ENCODE measurements at regions not wholly inside any gene's neighbourhood (a gene's known extent, or its start where the extent isn't known, plus 50 kb on each side); places are given as distances from the start of the nearest gene placed in this dataset.

DNA sequence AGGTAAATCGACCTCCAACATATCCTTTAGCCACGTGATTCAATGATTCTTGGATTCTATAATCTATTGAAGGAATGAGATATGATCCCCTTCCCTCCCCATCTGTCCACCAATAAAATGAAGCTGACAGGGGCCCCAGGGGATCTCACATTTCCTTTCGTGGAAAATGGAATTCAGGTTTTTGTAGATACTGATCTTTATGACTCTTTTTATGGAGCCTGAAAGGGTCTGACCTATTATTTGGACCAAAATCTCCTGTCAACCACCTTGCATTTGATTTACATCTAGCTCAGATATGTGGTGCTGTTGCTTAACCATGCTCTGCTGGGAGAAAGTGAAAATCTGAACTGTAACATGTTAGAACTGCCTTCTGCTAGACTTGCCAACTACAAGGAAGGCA lies 234.0 kb upstream of the CXCL12 start:
- DNase-seq (ENCODE audit: extremely low read depth, low read depth) = no peak
- TF ChIP-seq, protein P1, sequence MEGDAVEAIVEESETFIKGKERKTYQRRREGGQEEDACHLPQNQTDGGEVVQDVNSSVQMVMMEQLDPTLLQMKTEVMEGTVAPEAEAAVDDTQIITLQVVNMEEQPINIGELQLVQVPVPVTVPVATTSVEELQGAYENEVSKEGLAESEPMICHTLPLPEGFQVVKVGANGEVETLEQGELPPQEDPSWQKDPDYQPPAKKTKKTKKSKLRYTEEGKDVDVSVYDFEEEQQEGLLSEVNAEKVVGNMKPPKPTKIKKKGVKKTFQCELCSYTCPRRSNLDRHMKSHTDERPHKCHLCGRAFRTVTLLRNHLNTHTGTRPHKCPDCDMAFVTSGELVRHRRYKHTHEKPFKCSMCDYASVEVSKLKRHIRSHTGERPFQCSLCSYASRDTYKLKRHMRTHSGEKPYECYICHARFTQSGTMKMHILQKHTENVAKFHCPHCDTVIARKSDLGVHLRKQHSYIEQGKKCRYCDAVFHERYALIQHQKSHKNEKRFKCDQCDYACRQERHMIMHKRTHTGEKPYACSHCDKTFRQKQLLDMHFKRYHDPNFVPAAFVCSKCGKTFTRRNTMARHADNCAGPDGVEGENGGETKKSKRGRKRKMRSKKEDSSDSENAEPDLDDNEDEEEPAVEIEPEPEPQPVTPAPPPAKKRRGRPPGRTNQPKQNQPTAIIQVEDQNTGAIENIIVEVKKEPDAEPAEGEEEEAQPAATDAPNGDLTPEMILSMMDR (IDR thresholded peaks at IDR 0.05; ENCODE audit: low read depth, low read length) = no peak

DNA sequence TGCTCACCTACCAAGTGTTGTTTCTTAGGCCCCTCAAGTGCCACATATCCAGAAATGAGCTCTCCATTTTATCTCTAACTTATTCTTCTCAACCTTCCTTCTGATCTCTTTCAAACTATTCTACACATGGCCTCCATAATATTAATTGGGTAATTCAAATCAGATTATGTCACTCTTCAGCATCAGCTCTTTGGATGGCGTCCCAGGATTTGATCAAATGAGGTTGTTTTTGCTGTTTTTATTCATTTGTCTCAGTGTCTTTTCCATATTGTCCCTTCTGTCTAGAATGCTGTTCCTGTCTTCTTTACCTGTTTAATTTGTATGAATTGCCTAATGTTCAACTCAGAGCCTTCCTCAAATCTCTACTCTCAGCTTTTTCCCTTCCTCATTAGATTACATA lies 234.6 kb upstream of the CXCL12 start:
- DNase-seq (ENCODE audit: extremely low read depth, low read depth) = no peak
- TF ChIP-seq, protein P1 (IDR thresholded peaks at IDR 0.05; ENCODE audit: low read depth, low read length) = no peak

DNA sequence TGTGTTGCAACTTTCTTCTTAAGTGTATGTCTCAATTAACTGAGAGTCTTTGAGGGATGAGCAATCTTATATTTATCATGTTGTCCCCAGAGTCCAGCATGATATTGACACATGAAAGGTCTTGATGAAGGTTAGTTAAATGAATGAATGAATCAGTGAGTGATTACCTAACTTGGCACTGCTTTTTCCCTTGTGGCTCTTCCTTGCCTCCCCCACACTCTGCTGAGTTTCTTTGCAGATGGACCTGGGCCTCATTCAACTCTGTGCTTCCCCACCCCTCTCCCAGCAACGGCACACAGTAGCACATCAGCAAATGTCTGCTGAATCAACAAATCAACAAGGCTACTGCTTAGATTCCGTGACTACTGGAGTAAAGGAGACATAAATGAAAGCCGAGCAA lies 235.1 kb upstream of the CXCL12 start:
- TF ChIP-seq, protein P1 (IDR thresholded peaks at IDR 0.05; ENCODE audit: low read depth, low read length) = no peak
- DNase-seq (ENCODE audit: extremely low read depth, low read depth) = no peak

DNA sequence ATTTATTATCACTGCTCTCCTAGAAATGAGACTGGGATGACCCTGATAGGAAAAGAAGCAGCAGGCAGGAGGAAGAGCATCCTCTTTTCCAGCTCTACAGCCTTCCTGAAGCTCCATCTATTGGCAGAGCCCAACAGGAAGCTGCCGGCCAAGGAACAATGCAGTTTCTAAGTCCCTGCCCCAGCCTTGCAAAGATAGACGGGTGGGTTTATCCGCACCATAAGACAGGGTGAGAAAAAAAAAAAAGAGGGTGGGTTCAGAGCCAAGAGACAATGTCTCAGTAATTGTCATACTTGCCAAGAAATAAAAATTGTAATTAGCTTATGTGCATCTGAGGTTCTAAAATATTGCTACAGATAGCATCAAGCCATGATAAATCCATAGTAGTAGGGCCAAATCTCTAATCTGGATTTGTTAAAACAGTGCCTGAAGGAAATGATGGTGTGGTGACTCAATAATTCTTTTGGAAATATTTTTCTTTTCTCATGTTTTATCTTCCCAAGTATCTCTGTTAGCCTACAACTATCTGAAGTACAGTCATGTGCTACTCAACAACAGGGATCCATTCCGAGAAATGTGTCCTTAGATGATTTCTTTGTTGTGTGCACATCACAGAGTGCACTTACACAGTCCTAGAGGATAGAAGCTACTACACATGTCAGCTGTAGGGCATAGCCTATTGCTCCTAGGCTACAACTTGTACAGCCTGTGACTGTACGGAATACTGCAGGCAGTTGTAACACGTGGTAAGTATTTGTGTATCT lies 242.9 kb upstream of the CXCL12 start:
- TF ChIP-seq, protein P1 (IDR thresholded peaks at IDR 0.05; ENCODE audit: low read depth, low read length) = peak; percentile 16
- peak; percentile 57 for DNase-seq (ENCODE audit: extremely low read depth, low read depth)

DNA sequence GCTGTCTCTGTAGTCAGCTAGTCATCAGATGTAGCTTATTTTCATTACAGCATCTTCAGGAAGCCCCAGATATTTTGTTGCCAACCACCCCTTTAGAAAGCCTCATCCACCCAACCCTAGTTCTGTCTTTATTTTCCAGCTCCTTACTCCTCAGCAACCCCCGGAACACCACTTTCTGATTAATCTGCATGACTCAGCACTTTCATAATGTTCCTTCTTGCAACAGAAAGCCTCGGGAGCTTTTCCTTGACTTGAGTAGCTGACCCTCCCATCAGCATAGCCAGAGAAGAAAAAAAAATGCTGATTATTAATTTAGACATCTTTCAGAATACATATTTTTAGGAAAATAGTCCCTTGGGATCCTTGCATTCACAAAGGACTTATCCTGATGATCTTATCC lies 244.0 kb upstream of the CXCL12 start:
- DNase-seq (ENCODE audit: extremely low read depth, low read depth) = peak; percentile 89
- TF ChIP-seq, protein P1 (IDR thresholded peaks at IDR 0.05; ENCODE audit: low read depth, low read length) = no peak

DNA sequence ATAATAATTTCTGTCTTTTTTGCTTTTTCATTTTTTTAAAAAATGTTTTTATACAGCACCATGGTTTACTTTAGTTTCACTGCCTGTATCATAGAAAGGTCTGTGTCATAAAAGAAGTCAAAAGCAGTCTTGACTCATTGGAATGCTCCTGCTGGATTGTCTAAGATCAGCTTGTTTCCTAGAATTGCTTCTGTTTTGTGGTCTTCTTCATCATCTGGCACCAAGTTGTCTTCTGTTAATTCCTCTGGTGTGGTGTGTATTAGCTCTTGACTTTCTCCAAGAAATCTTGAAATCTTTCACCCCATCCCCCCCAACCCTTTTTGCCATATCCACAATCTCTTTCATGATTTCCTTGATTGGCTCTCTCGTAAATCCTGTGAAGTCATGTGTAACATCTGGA lies 250.3 kb upstream of the CXCL12 start:
- no peak for DNase-seq (ENCODE audit: extremely low read depth, low read depth)
- TF ChIP-seq, protein P1 (IDR thresholded peaks at IDR 0.05; ENCODE audit: low read depth, low read length) = no peak

DNA sequence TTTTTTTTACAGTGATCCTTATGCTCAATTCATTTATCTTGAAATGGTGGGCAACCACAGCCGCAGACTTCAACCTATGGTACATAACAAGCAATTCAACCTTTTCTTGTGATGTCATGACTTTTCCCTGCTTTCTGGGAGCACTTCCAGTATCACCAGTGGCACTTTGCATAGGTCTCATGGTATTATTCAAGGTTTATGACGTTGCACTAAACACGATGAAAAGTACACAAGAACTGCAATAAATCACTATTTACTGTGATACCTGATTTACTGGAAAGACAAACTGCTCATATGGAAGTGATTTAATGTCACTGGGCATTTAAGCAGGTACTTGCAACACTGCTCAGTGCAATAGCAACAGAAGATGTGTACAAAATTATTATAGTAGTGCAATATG lies 251.7 kb upstream of the CXCL12 start:
- TF ChIP-seq, protein P1 (IDR thresholded peaks at IDR 0.05; ENCODE audit: low read depth, low read length) = no peak
- DNase-seq (ENCODE audit: extremely low read depth, low read depth) = no peak
